ENCODE measurements at regions not wholly inside any gene's neighbourhood (a gene's known extent, or its start where the extent isn't known, plus 50 kb on each side); places are given as distances from the start of the nearest gene placed in this dataset.

- no peak overlapping the region for H3K4me3 ChIP-seq (ENCODE audit: low read length)
- no peak for DNase-seq (ENCODE audit: low read depth)
- TF ChIP-seq, protein P1, sequence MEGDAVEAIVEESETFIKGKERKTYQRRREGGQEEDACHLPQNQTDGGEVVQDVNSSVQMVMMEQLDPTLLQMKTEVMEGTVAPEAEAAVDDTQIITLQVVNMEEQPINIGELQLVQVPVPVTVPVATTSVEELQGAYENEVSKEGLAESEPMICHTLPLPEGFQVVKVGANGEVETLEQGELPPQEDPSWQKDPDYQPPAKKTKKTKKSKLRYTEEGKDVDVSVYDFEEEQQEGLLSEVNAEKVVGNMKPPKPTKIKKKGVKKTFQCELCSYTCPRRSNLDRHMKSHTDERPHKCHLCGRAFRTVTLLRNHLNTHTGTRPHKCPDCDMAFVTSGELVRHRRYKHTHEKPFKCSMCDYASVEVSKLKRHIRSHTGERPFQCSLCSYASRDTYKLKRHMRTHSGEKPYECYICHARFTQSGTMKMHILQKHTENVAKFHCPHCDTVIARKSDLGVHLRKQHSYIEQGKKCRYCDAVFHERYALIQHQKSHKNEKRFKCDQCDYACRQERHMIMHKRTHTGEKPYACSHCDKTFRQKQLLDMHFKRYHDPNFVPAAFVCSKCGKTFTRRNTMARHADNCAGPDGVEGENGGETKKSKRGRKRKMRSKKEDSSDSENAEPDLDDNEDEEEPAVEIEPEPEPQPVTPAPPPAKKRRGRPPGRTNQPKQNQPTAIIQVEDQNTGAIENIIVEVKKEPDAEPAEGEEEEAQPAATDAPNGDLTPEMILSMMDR (conservative IDR thresholded peaks at IDR 0.05; ENCODE audit: low read length) = no peak
Observed at GRCh38 chr21:16388291-16388690, 658.5 kb downstream of the USP25 start.

DNA sequence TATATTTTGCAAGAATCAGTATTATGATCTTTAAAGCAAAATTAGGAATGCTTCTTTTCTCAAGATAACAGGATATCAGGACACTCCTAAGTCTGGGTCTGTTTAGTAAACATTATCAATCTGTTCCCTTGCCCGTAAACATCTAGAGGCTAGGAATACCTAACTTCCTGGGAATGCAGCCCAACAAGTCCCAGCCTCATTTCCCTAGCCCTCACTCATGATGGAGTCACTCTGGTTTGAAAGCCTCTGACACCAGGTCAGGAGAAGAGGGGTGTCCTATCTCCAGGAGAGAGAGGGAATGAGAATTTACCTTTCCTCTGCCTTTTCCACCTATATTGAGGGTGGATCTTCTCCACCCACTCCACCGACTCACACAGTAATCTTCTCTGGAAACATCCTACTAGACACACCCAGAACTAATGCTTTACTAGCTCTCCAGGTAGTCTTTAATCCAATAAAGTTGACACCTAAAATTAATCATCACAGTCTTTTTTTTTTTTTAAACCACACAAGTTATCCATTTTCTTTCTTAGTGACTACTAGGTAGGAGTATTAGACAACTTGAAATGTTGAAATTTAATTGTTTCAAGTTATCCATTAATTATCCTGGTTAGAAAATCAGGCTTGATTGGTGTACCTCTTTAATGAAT lies 659.3 kb downstream of the USP25 start:
- TF ChIP-seq, protein P1 (conservative IDR thresholded peaks at IDR 0.05; ENCODE audit: low read length) = no peak
- no peak overlapping the region for H3K4me3 ChIP-seq (ENCODE audit: low read length)
- no peak for DNase-seq (ENCODE audit: low read depth)

DNA sequence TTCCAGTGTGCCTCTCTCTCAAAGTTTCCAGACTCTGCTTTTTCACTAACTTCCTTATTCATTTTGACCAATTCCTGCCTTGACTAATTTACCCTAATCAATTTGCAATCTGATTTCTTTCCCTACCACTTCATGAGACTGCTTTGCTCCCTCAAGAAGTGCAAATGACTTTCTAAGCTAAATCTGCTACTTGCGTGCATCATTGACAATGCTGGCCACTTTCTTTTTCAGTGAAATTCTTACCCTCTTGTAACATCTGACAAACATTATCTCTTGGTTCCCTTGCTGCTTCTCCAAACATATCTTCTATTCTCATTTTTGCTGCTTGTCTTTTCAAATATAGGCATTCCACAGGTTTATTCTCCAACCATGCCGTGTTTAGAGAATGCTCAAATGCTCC lies 659.9 kb downstream of the USP25 start:
- H3K4me3 ChIP-seq (ENCODE audit: low read length) = no peak overlapping the region
- no peak for DNase-seq (ENCODE audit: low read depth)
- TF ChIP-seq, protein P1 (conservative IDR thresholded peaks at IDR 0.05; ENCODE audit: low read length) = no peak

DNA sequence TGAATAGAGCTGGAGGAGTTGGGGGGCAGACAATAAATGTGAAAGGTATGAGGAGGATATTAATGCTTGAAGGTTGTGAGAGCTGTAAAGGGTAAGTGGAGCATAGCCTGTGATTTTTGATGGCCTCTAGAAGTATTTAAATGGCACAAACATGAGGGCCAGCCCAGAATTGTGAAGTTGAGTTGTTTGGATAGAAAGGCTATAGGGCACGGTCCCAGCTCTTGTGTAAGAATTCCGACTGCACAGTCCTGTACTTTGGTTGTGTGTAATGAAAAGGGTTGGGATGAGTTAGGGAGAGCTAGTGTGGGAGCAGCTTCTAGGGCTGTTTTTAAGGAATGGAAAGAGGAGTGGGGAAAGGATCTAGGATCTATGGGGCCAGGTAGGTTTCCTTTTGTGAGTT lies 665.5 kb downstream of the USP25 start:
- TF ChIP-seq, protein P1 (conservative IDR thresholded peaks at IDR 0.05; ENCODE audit: low read length) = no peak
- no peak for DNase-seq (ENCODE audit: low read depth)
- no peak overlapping the region for H3K4me3 ChIP-seq (ENCODE audit: low read length)

DNA sequence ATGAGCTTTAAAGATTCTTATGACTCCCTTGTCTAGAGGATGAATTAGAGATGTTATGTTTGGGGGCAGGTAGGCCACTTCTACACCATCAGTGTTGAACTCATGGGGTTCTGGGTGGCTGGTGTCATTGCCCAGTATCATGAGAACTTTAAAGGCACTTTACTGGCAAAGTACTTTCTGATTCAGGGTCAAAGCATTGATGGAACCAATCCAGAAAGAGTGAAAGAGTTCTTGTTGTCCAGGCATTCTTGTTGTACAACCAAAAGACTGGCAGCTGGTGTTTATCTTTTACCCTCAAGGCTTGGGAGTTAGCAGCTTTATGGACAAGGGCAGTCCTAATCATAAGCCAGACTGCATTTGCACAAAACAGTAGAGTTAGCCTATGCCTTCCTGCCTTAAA lies 673.0 kb downstream of the USP25 start:
- DNase-seq (ENCODE audit: low read depth) = no peak
- H3K4me3 ChIP-seq (ENCODE audit: low read length) = no peak overlapping the region
- TF ChIP-seq, protein P1 (conservative IDR thresholded peaks at IDR 0.05; ENCODE audit: low read length) = no peak

DNA sequence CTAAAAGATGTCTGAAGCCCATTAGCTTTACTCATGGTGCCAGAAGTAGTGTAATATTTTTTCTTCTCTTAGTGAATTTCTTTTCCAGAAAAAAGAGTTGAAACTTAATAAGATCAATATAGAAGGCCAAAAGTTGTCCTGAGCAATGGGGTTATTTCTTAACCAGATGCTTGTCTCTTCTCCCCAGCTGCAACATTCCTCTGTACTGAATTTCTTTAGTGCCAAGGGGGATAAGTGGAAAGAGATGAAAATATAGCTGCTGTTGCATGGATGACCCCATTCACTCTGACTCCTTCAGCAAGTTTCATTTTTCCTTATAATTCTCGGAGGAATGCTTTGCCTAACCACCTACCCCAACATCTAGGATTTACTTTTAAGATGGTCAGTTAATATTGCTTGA lies 675.0 kb downstream of the USP25 start:
- TF ChIP-seq, protein P1 (conservative IDR thresholded peaks at IDR 0.05; ENCODE audit: low read length) = no peak
- H3K4me3 ChIP-seq (ENCODE audit: low read length) = no peak overlapping the region
- no peak for DNase-seq (ENCODE audit: low read depth)

- TF ChIP-seq, protein P1 (conservative IDR thresholded peaks at IDR 0.05; ENCODE audit: low read length) = no peak
- no peak for DNase-seq (ENCODE audit: low read depth)
- H3K4me3 ChIP-seq (ENCODE audit: low read length) = no peak overlapping the region
Observed at GRCh38 chr21:16406355-16406754, 676.6 kb downstream of the USP25 start.

All from AG10803 (cell line).